ENCODE measurements at regions not wholly inside any gene's neighbourhood (a gene's known extent, or its start where the extent isn't known, plus 50 kb on each side); places are given as distances from the start of the nearest gene placed in this dataset.

DNA sequence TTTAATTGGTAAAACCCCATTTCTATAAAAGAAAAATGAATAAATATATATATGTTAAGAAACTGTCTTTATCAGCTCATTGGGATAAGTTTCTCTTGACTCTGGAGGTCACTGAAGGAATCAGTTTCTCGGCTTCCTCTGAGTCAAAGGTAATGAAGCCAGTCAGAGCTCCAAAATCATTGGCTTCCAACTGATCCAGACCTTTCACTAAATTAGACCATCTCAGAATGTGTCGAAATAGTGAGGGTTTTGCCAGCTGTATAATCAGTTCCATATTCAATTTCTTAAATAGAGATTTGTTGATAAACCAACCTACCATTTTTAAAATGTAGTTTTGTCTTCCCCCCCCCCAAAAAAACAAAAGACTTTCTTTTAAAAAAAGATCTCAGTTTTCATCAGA is 60.5 kb upstream of the SRSF6 start:
- TF ChIP-seq POLR2AphosphoS5 (IDR thresholded peaks at IDR 0.05; ENCODE audit: low read depth, low read length), result no peak
- TF ChIP-seq TAF1 (IDR thresholded peaks at IDR 0.05; ENCODE audit: borderline replicate concordance, insufficient read depth, low read length), result no peak
- TF ChIP-seq, protein P1, sequence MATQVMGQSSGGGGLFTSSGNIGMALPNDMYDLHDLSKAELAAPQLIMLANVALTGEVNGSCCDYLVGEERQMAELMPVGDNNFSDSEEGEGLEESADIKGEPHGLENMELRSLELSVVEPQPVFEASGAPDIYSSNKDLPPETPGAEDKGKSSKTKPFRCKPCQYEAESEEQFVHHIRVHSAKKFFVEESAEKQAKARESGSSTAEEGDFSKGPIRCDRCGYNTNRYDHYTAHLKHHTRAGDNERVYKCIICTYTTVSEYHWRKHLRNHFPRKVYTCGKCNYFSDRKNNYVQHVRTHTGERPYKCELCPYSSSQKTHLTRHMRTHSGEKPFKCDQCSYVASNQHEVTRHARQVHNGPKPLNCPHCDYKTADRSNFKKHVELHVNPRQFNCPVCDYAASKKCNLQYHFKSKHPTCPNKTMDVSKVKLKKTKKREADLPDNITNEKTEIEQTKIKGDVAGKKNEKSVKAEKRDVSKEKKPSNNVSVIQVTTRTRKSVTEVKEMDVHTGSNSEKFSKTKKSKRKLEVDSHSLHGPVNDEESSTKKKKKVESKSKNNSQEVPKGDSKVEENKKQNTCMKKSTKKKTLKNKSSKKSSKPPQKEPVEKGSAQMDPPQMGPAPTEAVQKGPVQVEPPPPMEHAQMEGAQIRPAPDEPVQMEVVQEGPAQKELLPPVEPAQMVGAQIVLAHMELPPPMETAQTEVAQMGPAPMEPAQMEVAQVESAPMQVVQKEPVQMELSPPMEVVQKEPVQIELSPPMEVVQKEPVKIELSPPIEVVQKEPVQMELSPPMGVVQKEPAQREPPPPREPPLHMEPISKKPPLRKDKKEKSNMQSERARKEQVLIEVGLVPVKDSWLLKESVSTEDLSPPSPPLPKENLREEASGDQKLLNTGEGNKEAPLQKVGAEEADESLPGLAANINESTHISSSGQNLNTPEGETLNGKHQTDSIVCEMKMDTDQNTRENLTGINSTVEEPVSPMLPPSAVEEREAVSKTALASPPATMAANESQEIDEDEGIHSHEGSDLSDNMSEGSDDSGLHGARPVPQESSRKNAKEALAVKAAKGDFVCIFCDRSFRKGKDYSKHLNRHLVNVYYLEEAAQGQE (IDR thresholded peaks at IDR 0.05; ENCODE audit: insufficient read depth in 1 of 2, low read depth in 2 of 2, low read length in 2 of 2), result no peak
- no peak for TF ChIP-seq SIN3A (IDR thresholded peaks at IDR 0.05; ENCODE audit: borderline replicate concordance, insufficient read depth, low read length)
- no peak for TF ChIP-seq FOXP2 (optimal IDR thresholded peaks at IDR 0.05; ENCODE audit: borderline replicate concordance, extremely low read depth, extremely low read length, insufficient read depth)

Measured in PFSK-1 (cell line).